ENCODE measurements at regions not wholly inside any gene's neighbourhood (a gene's known extent, or its start where the extent isn't known, plus 50 kb on each side); places are given as distances from the start of the nearest gene placed in this dataset.
A peak's percentile ranks its signal among the peaks of the same experiment; 100 is the strongest.
"Not testable (repeated sequence)": the region's sequence is repeated elsewhere in the genome, so short reads cannot be mapped to it uniquely, and the experiment has no call there.

GRCh38 chr7:13107291-13107690 lies 419.9 kb downstream of the ARL4A start:
- no peak for DNase-seq

- no peak for DNase-seq
These were observed 420.6 kb downstream of the ARL4A start for GRCh38 chr7:13108061-13108460.

GRCh38 chr7:13109201-13109600 lies 421.8 kb downstream of the ARL4A start:
- no peak for DNase-seq

GRCh38 chr7:13110107-13110506 lies 422.7 kb downstream of the ARL4A start:
- DNase-seq = no peak

- DNase-seq = peak; percentile 76
These were observed 423.8 kb downstream of the ARL4A start for GRCh38 chr7:13111230-13111629.

- not testable (repeated sequence) for DNase-seq
These were observed 426.8 kb downstream of the ARL4A start for GRCh38 chr7:13114240-13114639.

- no peak for DNase-seq
These were observed 427.8 kb downstream of the ARL4A start for GRCh38 chr7:13115157-13115772.

- no peak for DNase-seq
These were observed 428.4 kb downstream of the ARL4A start for GRCh38 chr7:13115855-13116254.

GRCh38 chr7:13117103-13117502 lies 429.7 kb downstream of the ARL4A start:
- peak; percentile 7 for DNase-seq

GRCh38 chr7:13117592-13117991 lies 430.2 kb downstream of the ARL4A start:
- DNase-seq = no peak

- DNase-seq = not testable (repeated sequence)
These were observed 437.2 kb downstream of the ARL4A start for GRCh38 chr7:13124629-13125028.

- no peak for DNase-seq
These were observed 438.9 kb downstream of the ARL4A start for GRCh38 chr7:13126347-13126746.

- no peak for DNase-seq
These were observed 442.9 kb downstream of the ARL4A start for GRCh38 chr7:13130321-13130720.

- DNase-seq = not testable (repeated sequence)
These were observed 443.5 kb downstream of the ARL4A start for GRCh38 chr7:13130906-13131305.

GRCh38 chr7:13132314-13132713 lies 444.9 kb downstream of the ARL4A start:
- DNase-seq = no peak

- not testable (repeated sequence) for DNase-seq
These were observed 448.9 kb downstream of the ARL4A start for GRCh38 chr7:13136345-13136744.

GRCh38 chr7:13139436-13139835 lies 452.0 kb downstream of the ARL4A start:
- no peak for DNase-seq

- no peak for DNase-seq
These were observed 457.2 kb downstream of the ARL4A start for GRCh38 chr7:13144673-13145072.

GRCh38 chr7:13148548-13148947 lies 461.1 kb downstream of the ARL4A start:
- DNase-seq = no peak

GRCh38 chr7:13151978-13152377 lies 464.5 kb downstream of the ARL4A start:
- DNase-seq = no peak

GRCh38 chr7:13152755-13153154 lies 465.3 kb downstream of the ARL4A start:
- no peak for DNase-seq

GRCh38 chr7:13153266-13153665 lies 465.8 kb downstream of the ARL4A start:
- no peak for DNase-seq

- DNase-seq = no peak
These were observed 466.3 kb downstream of the ARL4A start for GRCh38 chr7:13153742-13154141.

GRCh38 chr7:13155188-13155587 lies 467.8 kb downstream of the ARL4A start:
- DNase-seq = no peak

- no peak for DNase-seq
These were observed 471.6 kb downstream of the ARL4A start for GRCh38 chr7:13159003-13159402.

Data from activated CD4-positive, alpha-beta T cell treated with anti-CD3 and anti-CD28 coated beads, Interleukin-2, Interleukin-6, amounts not matched to agents 100 ng/mL and 50 ng/mL, durations not matched to agents 16 hours and 8 hours (primary cell).